K562 (cell line): ENCODE measurements at regions not wholly inside any gene's neighbourhood (a gene's known extent, or its start where the extent isn't known, plus 50 kb on each side); places are given as distances from the start of the nearest gene placed in this dataset.

Experiments
- ATAC-seq: fragments of 200-7000 bp; cut with Tn5 transposase; 3 replicates; pipeline ENCODE4 v1.9.1; 2020; ENCODE audit warnings: moderate library complexity
- BruUV-seq: library from RNA; stranded (reverse); fragments of 400-500 nt; replicated peaks from 2 replicates; lab custom pipeline; 2021; lab: Mats Ljungman, UMichigan
- CTCF ChIA-PET: fragments of 300-600 bp; formaldehyde crosslinking; extraction: SDS; loops from one replicate; lab custom pipeline; 2021; ENCODE audit warnings: low intra/inter-chr PET ratio; lab: Yijun Ruan, JAX
- POLR2A ChIA-PET: fragments of 300-600, 350-650 bp; sonication (Branson Sonifier 250); formaldehyde crosslinking; extraction: SDS; loops from one replicate; lab custom pipeline; 2021; ENCODE audit warnings: antibody characterized with exemption, inconsistent platforms; lab: Yijun Ruan, JAX
- DNase-seq, 4 experiments: peaks; one replicate each; pipeline versions ENCODE4 v3.0.0 to v3.0.0-alpha.2; 2011 to 2018; ENCODE audit warnings: low spot score in 3 of 4, mixed read lengths in 3 of 4; ENCODE audit errors: extremely low read depth in 1 of 4
- FAIRE-seq: peaks from 2 replicates; lab custom pipeline; 2011; peaks lifted over from hg19 to GRCh38; lab: Jason Lieb, UNC
- H2AFZ ChIP-seq: 2 replicates; pipeline ENCODE4 v1.6.0; 2011; ENCODE audit warnings: low read depth, low read length, control low read depth, inconsistent platforms
- H3K27ac ChIP-seq: fragments of 200-600 bp; 3 replicates; pipeline ENCODE4 v1.8.0; 2011; ENCODE audit warnings: low read depth, mild to moderate bottlenecking, control low read depth, inconsistent platforms, low read length, moderate library complexity, mixed read lengths; ENCODE audit errors: extremely low read depth
- H3K27me3 ChIP-seq, 2 experiments: fragments of 300-600 bp in 1 of 2; 2 replicates in 1 of 2; 3 replicates in 1 of 2; pipeline versions ENCODE4 v1.6.0 to v1.8.0; 2011; ENCODE audit warnings: inconsistent platforms in 2 of 2, low read length in 2 of 2, mild to moderate bottlenecking in 1 of 2, mixed read lengths in 1 of 2, moderate library complexity in 1 of 2; ENCODE audit not compliant: control insufficient read depth in 2 of 2, insufficient read depth in 2 of 2
- H3K36me3 ChIP-seq: fragments of 300-600 bp; 3 replicates; pipeline ENCODE4 v1.8.0; 2011; ENCODE audit warnings: mild to moderate bottlenecking, low read length, inconsistent platforms; ENCODE audit not compliant: control insufficient read depth, insufficient read depth
- H3K4me1 ChIP-seq, 2 experiments: fragments of 200-600 bp in 1 of 2; replicated peaks in 1 of 2; 2 replicates in 1 of 2; 3 replicates in 1 of 2; pipeline versions ENCODE4 v1.5.1 to v1.8.0; 2011; ENCODE audit warnings: inconsistent platforms in 2 of 2, low read length in 2 of 2, mild to moderate bottlenecking in 1 of 2, mixed read lengths in 1 of 2, moderate library complexity in 1 of 2; ENCODE audit not compliant: control insufficient read depth in 2 of 2, insufficient read depth in 2 of 2
- H3K4me2 ChIP-seq: 2 replicates; pipeline ENCODE4 v1.6.1; 2011; ENCODE audit warnings: low read length, control low read depth, inconsistent platforms, mixed read lengths; ENCODE audit not compliant: insufficient read depth
- H3K4me3 ChIP-seq: fragments of 200-600 bp; sonication (generic), shearing (Covaris generic); 2 replicates; pipeline ENCODE4 v1.5.1; 2016; ENCODE audit warnings: control low read depth, inconsistent platforms
- H3K79me2 ChIP-seq: fragments of 200-600 bp; 3 replicates; pipeline ENCODE4 v1.8.0; 2011; ENCODE audit warnings: low read length, inconsistent platforms; ENCODE audit not compliant: control insufficient read depth, insufficient read depth
- H3K9ac ChIP-seq, 2 experiments: 2 replicates each; pipeline versions ENCODE4 v1.6.0 to v1.6.1; 2011; ENCODE audit warnings: low read depth in 2 of 2, low read length in 2 of 2, control low read depth in 1 of 2, inconsistent platforms in 1 of 2, mild to moderate bottlenecking in 1 of 2, mixed read lengths in 1 of 2; ENCODE audit not compliant: insufficient read depth in 1 of 2
- H3K9me1 ChIP-seq: one replicate; pipeline ENCODE4 v1.6.0; 2011; ENCODE audit warnings: inconsistent platforms, mild to moderate bottlenecking, low read length, moderate library complexity; ENCODE audit not compliant: control insufficient read depth, insufficient read depth
- H3K9me3 ChIP-seq: replicated peaks from 2 replicates; pipeline ENCODE4 v1.5.1; 2011; ENCODE audit warnings: low read depth, low read length, inconsistent platforms; ENCODE audit not compliant: control insufficient read depth, insufficient read depth
- H4K20me1 ChIP-seq: replicated peaks from 2 replicates; pipeline ENCODE4 v1.6.1; 2011; ENCODE audit warnings: low read length, inconsistent platforms, mixed read lengths; ENCODE audit not compliant: control insufficient read depth, insufficient read depth
- CEBPB ChIP-seq: fragments of 450-650 bp; IDR thresholded peaks from 2 replicates; pipeline ENCODE4 v1.6.1; 2016; ENCODE audit warnings: missing genetic modification characterization, missing compliant biosample characterization
- NELFE ChIP-seq: IDR thresholded peaks from 2 replicates; pipeline ENCODE4 v1.6.1; 2011; ENCODE audit warnings: mild to moderate bottlenecking; ENCODE audit not compliant: insufficient read depth, insufficient read length
- ZBTB2 ChIP-seq: fragments of 450-650 bp; IDR thresholded peaks from 2 replicates; pipeline ENCODE4 v1.6.1; 2016; ENCODE audit warnings: antibody characterized with exemption
- WGBS: fragments of 100-300 bp; shearing (Covaris generic); methylation state at CpG from one replicate; pipeline ENCODE4 v1.1.6; 2016; ENCODE audit warnings: low coverage, mixed read lengths; ENCODE audit not compliant: insufficient coverage; ENCODE audit errors: missing lambda C conversion rate; 5-methylcytosine and 5-hydroxymethylcytosine counted together
- in situ Hi-C: fragments of 300-500 bp; cut with MboI; formaldehyde crosslinking; loops from 4 replicates; pipeline ENCODE4 v1.15.0; 2018; ENCODE audit warnings: inconsistent platforms, mixed read lengths
- intact Hi-C: fragments of 100-400 bp; cut with micrococcal nuclease; formaldehyde crosslinking; loops from 2 replicates; pipeline ENCODE4 v1.14.2; 2022

- no peak for TF ChIP-seq ZBTB2
Measured at GRCh38 chr1:221089273-221089672, 210.0 kb downstream of the HLX start (continued).

GRCh38 chr1:221089803-221090202, 210.6 kb downstream of the HLX start:
- Histone ChIP-seq H3K36me3 (no peaks in the 10 kb centered on the region), H3K27me3 (no peaks in the 10 kb centered on the region), H3K4me1 (no peaks in the 10 kb centered on the region), H4K20me1 (no peaks in the 10 kb centered on the region), H3K79me2 (no peaks in the 10 kb centered on the region), H3K27ac (no peak overlapping the region), H3K9me3 (no peaks in the 10 kb centered on the region), H2AFZ (no peak overlapping the region), H3K4me2 (no peak overlapping the region), H3K4me3 (no peak overlapping the region), H3K9ac (no peak overlapping the region), H3K9me1 (no peaks in the 10 kb centered on the region)
- FAIRE-seq (no peak), DNase-seq (no peak), ATAC-seq (no peak)
- WGBS, result 6% methylated on average over 1 of the region's 1 CpG
- BruUV-seq, result no TSS peak
- POLR2A ChIA-PET, result no interaction called here
- in situ Hi-C loops, result no loop called here
- CTCF ChIA-PET, result no interaction called here
- TF ChIP-seq NELFE, result no peak
- TF ChIP-seq CEBPB (tag), result no peak
- intact Hi-C loops, result no loop called here
